ENCODE measurements at regions not wholly inside any gene's neighbourhood (a gene's known extent, or its start where the extent isn't known, plus 50 kb on each side); places are given as distances from the start of the nearest gene placed in this dataset.

DNA sequence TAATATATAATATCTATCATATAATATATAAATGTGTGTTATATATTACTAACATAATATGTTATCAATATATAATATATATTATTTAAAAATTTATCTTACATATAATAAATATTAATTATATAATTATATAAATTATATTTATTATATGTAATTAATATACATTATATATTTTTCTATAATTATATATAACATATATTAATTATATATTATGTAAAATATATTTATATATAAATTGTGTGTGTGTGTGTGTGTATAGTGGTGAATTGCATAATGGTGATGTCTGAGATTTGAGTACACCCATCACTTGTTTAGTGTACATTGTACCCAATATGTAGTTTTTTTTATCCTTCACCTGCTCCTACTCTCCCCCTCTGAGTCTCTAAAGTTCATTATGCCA lies 205.9 kb upstream of the KCNG1 start:
- Histone ChIP-seq H3K9me3 (ENCODE audit: control insufficient read depth in 1 of 2, insufficient read depth in 1 of 2, low read length in 2 of 2) (peaks cover 0 to 3% of the 10 kb centered on the region in 2 experiments), H3K27me3 (ENCODE audit: control insufficient read depth in 1 of 2, insufficient read depth in 2 of 2, low read length in 2 of 2) (peaks cover 5 to 9% of the 10 kb centered on the region in 2 experiments), H3K4me3 (ENCODE audit: low read length) (no peak overlapping the region), H3K27ac (ENCODE audit: low read depth in 1 of 2, low read length in 2 of 2) (no peak overlapping the region), H3K4me1 (ENCODE audit: insufficient read depth, low read length) (no peaks in the 10 kb centered on the region), H3K36me3 (ENCODE audit: insufficient read depth, low read length) (no peaks in the 10 kb centered on the region)
- CTCF ChIA-PET, result no interaction called here
- H3K4me3 Mint-ChIP-seq, result no peak overlapping the region
- no peak for TF ChIP-seq CTCF (IDR thresholded peaks at IDR 0.05)
- no peaks in the 10 kb centered on the region for H3K9me3 Mint-ChIP-seq
- H3K27ac Mint-ChIP-seq, result no peak overlapping the region
- H3K4me1 Mint-ChIP-seq (ENCODE audit: low read depth), result no peaks in the 10 kb centered on the region
- POLR2A ChIA-PET, result no interaction called here
- peaks cover 11% of the 10 kb centered on the region for H3K27me3 Mint-ChIP-seq
- intact Hi-C loops (cut with DNase I, micrococcal nuclease), result loop anchor here in 1 of 2 experiments (10.0 kb wide), 1 partner anchor 366 kb away; no protein-coding TSS in a partner anchor
- ATAC-seq (ENCODE audit: poor library complexity), result no peak
- H3K36me3 Mint-ChIP-seq (ENCODE audit: low read depth), result no peaks in the 10 kb centered on the region
- DNase-seq, result no peak

GRCh38 chr20:51227744-51228143 lies 204.8 kb upstream of the KCNG1 start:
- Mint-ChIP-seq H3K9me3 (no peaks in the 10 kb centered on the region), H3K4me1 (ENCODE audit: low read depth) (no peaks in the 10 kb centered on the region), H3K4me3 (no peak overlapping the region), H3K36me3 (ENCODE audit: low read depth) (no peaks in the 10 kb centered on the region), H3K27ac (no peak overlapping the region), H3K27me3 (peaks cover 5% of the 10 kb centered on the region)
- ChIA-PET CTCF (no interaction called here), POLR2A (no interaction called here)
- H3K27me3 ChIP-seq (ENCODE audit: control insufficient read depth in 1 of 2, insufficient read depth in 2 of 2, low read length in 2 of 2), result peaks cover 4 to 5% of the 10 kb centered on the region in 2 experiments
- intact Hi-C loops (cut with DNase I, micrococcal nuclease), result loop anchor here in 1 of 2 experiments (10.0 kb wide), 1 partner anchor 367 kb away; no protein-coding TSS in a partner anchor
- no peak overlapping the region for H3K27ac ChIP-seq (ENCODE audit: low read depth in 1 of 2, low read length in 2 of 2)
- H3K9me3 ChIP-seq (ENCODE audit: control insufficient read depth in 1 of 2, insufficient read depth in 1 of 2, low read length in 2 of 2), result peaks cover 0 to 3% of the 10 kb centered on the region in 2 experiments
- H3K4me3 ChIP-seq (ENCODE audit: low read length), result no peak overlapping the region
- no peak for TF ChIP-seq CTCF (IDR thresholded peaks at IDR 0.05)
- DNase-seq (no peak), ATAC-seq (ENCODE audit: poor library complexity) (no peak)
- H3K4me1 ChIP-seq (ENCODE audit: insufficient read depth, low read length), result no peaks in the 10 kb centered on the region
- H3K36me3 ChIP-seq (ENCODE audit: insufficient read depth, low read length), result no peaks in the 10 kb centered on the region

- no peaks in the 10 kb centered on the region for H3K9me3 Mint-ChIP-seq
- ChIA-PET POLR2A (no interaction called here), CTCF (no interaction called here)
- peaks cover 17 to 25% of the 10 kb centered on the region in 2 experiments for H3K27me3 ChIP-seq (ENCODE audit: control insufficient read depth in 1 of 2, insufficient read depth in 2 of 2, low read length in 2 of 2)
- H3K9me3 ChIP-seq (ENCODE audit: control insufficient read depth in 1 of 2, insufficient read depth in 1 of 2, low read length in 2 of 2), result no peaks in the 10 kb centered on the region
- peaks cover 42% of the 10 kb centered on the region for H3K27me3 Mint-ChIP-seq
- no peak overlapping the region for H3K27ac ChIP-seq (ENCODE audit: low read depth in 1 of 2, low read length in 2 of 2)
- no peak overlapping the region for H3K4me3 ChIP-seq (ENCODE audit: low read length)
- no peak overlapping the region for H3K4me3 Mint-ChIP-seq
- no peak for DNase-seq
- H3K27ac Mint-ChIP-seq, result no peak overlapping the region
- intact Hi-C loops (cut with DNase I, micrococcal nuclease), result loop anchor here in 1 of 2 experiments (10.0 kb wide), 1 partner anchor 372 kb away; no protein-coding TSS in a partner anchor
- H3K36me3 Mint-ChIP-seq (ENCODE audit: low read depth), result no peaks in the 10 kb centered on the region
- H3K36me3 ChIP-seq (ENCODE audit: insufficient read depth, low read length), result no peaks in the 10 kb centered on the region
- H3K4me1 Mint-ChIP-seq (ENCODE audit: low read depth), result peaks cover 4% of the 10 kb centered on the region
- peaks cover 5% of the 10 kb centered on the region for H3K4me1 ChIP-seq (ENCODE audit: insufficient read depth, low read length)
- ATAC-seq (ENCODE audit: poor library complexity), result no peak
- no peak for TF ChIP-seq CTCF (IDR thresholded peaks at IDR 0.05)
These were observed 200.3 kb upstream of the KCNG1 start for GRCh38 chr20:51223183-51223720.
